K562 (cell line): ENCODE measurements at regions not wholly inside any gene's neighbourhood (a gene's known extent, or its start where the extent isn't known, plus 50 kb on each side); places are given as distances from the start of the nearest gene placed in this dataset.

Experiments
- CTCF ChIP-seq, 3 experiments: IDR thresholded peaks in 2 of 3; conservative IDR thresholded peaks in 1 of 3; 2 replicates each; pipeline ENCODE4 v1.5.1; 2011 to 2012; ENCODE audit warnings: low read length in 3 of 3, mild to moderate bottlenecking in 3 of 3, control low read depth in 2 of 3, improper control_type of control experiment in 1 of 3, inconsistent platforms in 1 of 3, low read depth in 1 of 3, mixed read lengths in 1 of 3, moderate library complexity in 1 of 3; ENCODE audit not compliant: insufficient read depth in 2 of 3
- E2F6 ChIP-seq, 2 experiments: IDR thresholded peaks; 2 replicates each; pipeline ENCODE4 v1.6.1; 2011; ENCODE audit warnings: borderline replicate concordance in 1 of 2, control low read depth in 1 of 2, low read depth in 1 of 2, low read length in 1 of 2, mild to moderate bottlenecking in 1 of 2, mixed read lengths in 1 of 2, moderate library complexity in 1 of 2; ENCODE audit not compliant: insufficient read depth in 1 of 2, insufficient read length in 1 of 2, poor library complexity in 1 of 2, severe bottlenecking in 1 of 2; ENCODE audit errors: extremely low read depth in 1 of 2
- EZH2 ChIP-seq: IDR thresholded peaks from 2 replicates; pipeline ENCODE4 v1.6.1; 2012; ENCODE audit warnings: low read depth, mild to moderate bottlenecking, inconsistent platforms, low read length, borderline replicate concordance
- FOXK1 ChIP-seq: sonication (generic); formaldehyde crosslinking; IDR thresholded peaks from 2 replicates; pipeline ENCODE4 v1.8.0; 2022; ENCODE audit warnings: missing genetic modification reagents, mild to moderate bottlenecking, borderline replicate concordance
- NFE2 ChIP-seq: IDR thresholded peaks from 2 replicates; pipeline ENCODE4 v1.6.1; 2014; ENCODE audit warnings: antibody characterized with exemption, low read depth
- NFYB ChIP-seq: IDR thresholded peaks from 2 replicates; pipeline ENCODE4 v1.6.1; 2011; ENCODE audit warnings: mild to moderate bottlenecking, moderate library complexity; ENCODE audit not compliant: insufficient read length; ENCODE audit errors: extremely low read depth
- PKNOX1 ChIP-seq: fragments of 450-650 bp; IDR thresholded peaks from 2 replicates; pipeline ENCODE4 v1.6.1; 2016
- POLR2A ChIP-seq: fragments of 450-650 bp; conservative IDR thresholded peaks from 2 replicates; pipeline ENCODE4 v1.6.1; 2016
- STAT6 ChIP-seq: sonication (generic); formaldehyde crosslinking; IDR thresholded peaks from 2 replicates; pipeline ENCODE4 v1.8.1; 2023; ENCODE audit warnings: mild to moderate bottlenecking, missing genetic modification reagents
- TARDBP ChIP-seq: fragments of 450-650 bp; IDR thresholded peaks from 2 replicates; pipeline ENCODE4 v1.6.1; 2016
- ZNF274 ChIP-seq: IDR thresholded peaks from 2 replicates; pipeline ENCODE4 v1.6.1; 2011; ENCODE audit warnings: low read depth, mild to moderate bottlenecking, low read length, moderate library complexity, borderline replicate concordance

- TF ChIP-seq POLR2A (no peak), NFYB (no peak), ZNF274 (no peak), EZH2 (no peak), CTCF (IDR thresholded peaks at IDR 0.05 in 2 of 3, conservative IDR thresholded peaks at IDR 0.05 in 1 of 3; ENCODE audit: insufficient read depth in 2 of 3, low read depth in 1 of 3, low read length in 3 of 3) (no peak), TARDBP (no peak), NFE2 (no peak), FOXK1 (CRISPR knock-in tag) (no peak), E2F6 (IDR thresholded peaks at IDR 0.05; ENCODE audit: borderline replicate concordance in 1 of 2, extremely low read depth in 1 of 2, insufficient read depth in 1 of 2, insufficient read length in 1 of 2, low read depth in 1 of 2, low read length in 1 of 2, poor library complexity in 1 of 2, severe bottlenecking in 1 of 2) (no peak), PKNOX1 (no peak), STAT6 (CRISPR knock-in tag) (no peak)
Measured at GRCh38 chr13:44302233-44302632, 71.4 kb upstream of the SERP2 start.
